ENCODE measurements at regions not wholly inside any gene's neighbourhood (a gene's known extent, or its start where the extent isn't known, plus 50 kb on each side); places are given as distances from the start of the nearest gene placed in this dataset.
"Not testable (repeated sequence)": the region's sequence is repeated elsewhere in the genome, so short reads cannot be mapped to it uniquely, and the experiment has no call there.

GRCh38 chr13:78078168-78078567 lies 159.5 kb upstream of the EDNRB start:
- ChIA-PET POLR2A (no interaction called here), CTCF (no interaction called here)
- H3K36me3 ChIP-seq (ENCODE audit: control insufficient read depth in 2 of 3, insufficient read depth in 3 of 3, low read length in 3 of 3): no peaks in the 10 kb centered on the region
- H3K27ac Mint-ChIP-seq: no peak overlapping the region
- intact Hi-C loops (cut with micrococcal nuclease): no loop called here
- ATAC-seq: no peak
- H3K27me3 ChIP-seq (ENCODE audit: control insufficient read depth in 2 of 2, insufficient read depth in 2 of 2, low read length in 2 of 2): no peaks in the 10 kb centered on the region
- no peaks in the 10 kb centered on the region for H3K4me1 Mint-ChIP-seq
- no peak overlapping the region for H3K4me3 ChIP-seq (ENCODE audit: low read length)
- no peaks in the 10 kb centered on the region for H3K4me1 ChIP-seq (ENCODE audit: control insufficient read depth in 2 of 2, insufficient read depth in 2 of 2, low read length in 2 of 2)
- peaks cover 0 to 32% (median 8%) of the 10 kb centered on the region in 5 donors for H3K27me3 Mint-ChIP-seq
- no peak overlapping the region for H3K27ac ChIP-seq (ENCODE audit: low read depth, low read length)
- no peak overlapping the region for H3K4me3 Mint-ChIP-seq
- peaks cover 0 to 26% (median 17%) of the 10 kb centered on the region in 11 donors for H3K9me3 Mint-ChIP-seq
- DNase-seq: no peak
- H3K36me3 Mint-ChIP-seq: peaks cover 0 to 10% (median 0%) of the 10 kb centered on the region in 5 donors
- H3K9me3 ChIP-seq (ENCODE audit: control insufficient read depth in 2 of 3, low read length in 3 of 3): no peaks in the 10 kb centered on the region

GRCh38 chr13:78067290-78067689 lies 148.7 kb upstream of the EDNRB start:
- Histone ChIP-seq H3K4me3 (ENCODE audit: low read length) (no peak overlapping the region), H3K27me3 (ENCODE audit: control insufficient read depth in 2 of 2, insufficient read depth in 2 of 2, low read length in 2 of 2) (no peaks in the 10 kb centered on the region), H3K36me3 (ENCODE audit: control insufficient read depth in 2 of 3, insufficient read depth in 3 of 3, low read length in 3 of 3) (no peaks in the 10 kb centered on the region), H3K9me3 (ENCODE audit: control insufficient read depth in 2 of 3, low read length in 3 of 3) (no peaks in the 10 kb centered on the region), H3K27ac (ENCODE audit: low read depth, low read length) (no peak overlapping the region), H3K4me1 (ENCODE audit: control insufficient read depth in 2 of 2, insufficient read depth in 2 of 2, low read length in 2 of 2) (no peaks in the 10 kb centered on the region)
- intact Hi-C loops (cut with micrococcal nuclease): no loop called here
- H3K9me3 Mint-ChIP-seq: peaks cover 0 to 3% (median 0%) of the 10 kb centered on the region in 11 donors
- ATAC-seq (no peak), DNase-seq (no peak)
- no peaks in the 10 kb centered on the region for H3K36me3 Mint-ChIP-seq
- no peak overlapping the region for H3K27ac Mint-ChIP-seq
- peaks cover 0 to 8% (median 3%) of the 10 kb centered on the region in 5 donors for H3K27me3 Mint-ChIP-seq
- ChIA-PET POLR2A (no interaction called here), CTCF (no interaction called here)
- no peak overlapping the region for H3K4me3 Mint-ChIP-seq
- H3K4me1 Mint-ChIP-seq: no peaks in the 10 kb centered on the region

GRCh38 chr13:78065141-78065540 lies 146.5 kb upstream of the EDNRB start:
- CTCF ChIA-PET: no interaction called here

GRCh38 chr13:78061806-78062205 lies 143.2 kb upstream of the EDNRB start:
- ChIA-PET POLR2A (no interaction called here), CTCF (no interaction called here)
- DNase-seq: no peak
- no peaks in the 10 kb centered on the region for H3K4me1 ChIP-seq (ENCODE audit: control insufficient read depth in 2 of 2, insufficient read depth in 2 of 2, low read length in 2 of 2)
- H3K4me3 Mint-ChIP-seq: no peak overlapping the region
- no peak overlapping the region for H3K4me3 ChIP-seq (ENCODE audit: low read length)
- no peak overlapping the region for H3K27ac ChIP-seq (ENCODE audit: low read depth, low read length)
- H3K27me3 ChIP-seq (ENCODE audit: control insufficient read depth in 2 of 2, insufficient read depth in 2 of 2, low read length in 2 of 2): no peaks in the 10 kb centered on the region
- no peaks in the 10 kb centered on the region for H3K9me3 ChIP-seq (ENCODE audit: control insufficient read depth in 2 of 3, low read length in 3 of 3)
- no peak for ATAC-seq
- no peaks in the 10 kb centered on the region for H3K36me3 Mint-ChIP-seq
- intact Hi-C loops (cut with micrococcal nuclease): no loop called here
- no peak overlapping the region for H3K27ac Mint-ChIP-seq
- H3K9me3 Mint-ChIP-seq: peaks cover 0 to 11% (median 4%) of the 10 kb centered on the region in 11 donors
- H3K4me1 Mint-ChIP-seq: no peaks in the 10 kb centered on the region
- peaks cover 0 to 6% (median 1%) of the 10 kb centered on the region in 5 donors for H3K27me3 Mint-ChIP-seq
- no peaks in the 10 kb centered on the region for H3K36me3 ChIP-seq (ENCODE audit: control insufficient read depth in 2 of 3, insufficient read depth in 3 of 3, low read length in 3 of 3)

More at GRCh38 chr13:78065141-78065540, 146.5 kb upstream of the EDNRB start:
- DNase-seq (no peak), ATAC-seq (no peak)
- H3K4me1 Mint-ChIP-seq: no peaks in the 10 kb centered on the region
- no peaks in the 10 kb centered on the region for H3K36me3 ChIP-seq (ENCODE audit: control insufficient read depth in 2 of 3, insufficient read depth in 3 of 3, low read length in 3 of 3)
- H3K4me3 ChIP-seq (ENCODE audit: low read length): no peak overlapping the region
- H3K4me3 Mint-ChIP-seq: no peak overlapping the region
- intact Hi-C loops (cut with micrococcal nuclease): no loop called here
- no peak overlapping the region for H3K27ac ChIP-seq (ENCODE audit: low read depth, low read length)
- no peaks in the 10 kb centered on the region for H3K4me1 ChIP-seq (ENCODE audit: control insufficient read depth in 2 of 2, insufficient read depth in 2 of 2, low read length in 2 of 2)
- H3K9me3 Mint-ChIP-seq: peaks cover 0 to 3% (median 0%) of the 10 kb centered on the region in 11 donors
- no peaks in the 10 kb centered on the region for H3K9me3 ChIP-seq (ENCODE audit: control insufficient read depth in 2 of 3, low read length in 3 of 3)
- H3K27ac Mint-ChIP-seq: no peak overlapping the region
- POLR2A ChIA-PET: no interaction called here
- H3K36me3 Mint-ChIP-seq: no peaks in the 10 kb centered on the region
- H3K27me3 Mint-ChIP-seq: peaks cover 0 to 6% (median 4%) of the 10 kb centered on the region in 5 donors
- H3K27me3 ChIP-seq (ENCODE audit: control insufficient read depth in 2 of 2, insufficient read depth in 2 of 2, low read length in 2 of 2): no peaks in the 10 kb centered on the region

GRCh38 chr13:78060966-78061365 lies 142.3 kb upstream of the EDNRB start:
- CTCF ChIA-PET: no interaction called here
- no peak overlapping the region for H3K27ac ChIP-seq (ENCODE audit: low read depth, low read length)
- no peaks in the 10 kb centered on the region for H3K4me1 Mint-ChIP-seq
- ATAC-seq: no peak
- peaks cover 0 to 6% (median 0%) of the 10 kb centered on the region in 5 donors for H3K27me3 Mint-ChIP-seq
- POLR2A ChIA-PET: no interaction called here
- H3K4me3 ChIP-seq (ENCODE audit: low read length): no peak overlapping the region
- peaks cover 0 to 6% (median 0%) of the 10 kb centered on the region in 5 donors for H3K36me3 Mint-ChIP-seq
- no peak overlapping the region for H3K4me3 Mint-ChIP-seq
- no peaks in the 10 kb centered on the region for H3K36me3 ChIP-seq (ENCODE audit: control insufficient read depth in 2 of 3, insufficient read depth in 3 of 3, low read length in 3 of 3)
- DNase-seq: no peak
- H3K9me3 Mint-ChIP-seq: peaks cover 2 to 16% (median 10%) of the 10 kb centered on the region in 11 donors
- H3K9me3 ChIP-seq (ENCODE audit: control insufficient read depth in 2 of 3, low read length in 3 of 3): no peaks in the 10 kb centered on the region
- intact Hi-C loops (cut with micrococcal nuclease): no loop called here
- H3K27ac Mint-ChIP-seq: no peak overlapping the region
- no peaks in the 10 kb centered on the region for H3K27me3 ChIP-seq (ENCODE audit: control insufficient read depth in 2 of 2, insufficient read depth in 2 of 2, low read length in 2 of 2)
- H3K4me1 ChIP-seq (ENCODE audit: control insufficient read depth in 2 of 2, insufficient read depth in 2 of 2, low read length in 2 of 2): no peaks in the 10 kb centered on the region

DNA sequence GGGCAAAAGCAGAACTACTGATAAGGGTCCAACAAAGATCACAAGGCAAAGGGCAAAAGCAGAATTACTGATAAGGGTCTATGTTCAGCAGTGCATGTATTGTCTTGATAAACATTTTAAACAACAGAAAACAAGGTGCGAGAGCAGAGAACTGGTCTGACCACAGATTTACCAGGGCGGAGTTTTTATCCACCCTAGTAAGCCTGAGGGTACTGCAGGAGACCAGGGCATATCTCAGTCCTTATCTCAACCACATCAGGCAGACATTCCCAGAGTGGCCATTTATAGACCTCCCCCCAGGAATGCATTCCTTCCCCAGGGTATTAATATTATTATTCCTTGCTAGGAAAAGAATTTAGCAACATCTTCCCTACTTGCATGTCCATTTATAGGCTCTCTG lies 138.2 kb upstream of the EDNRB start:
- H3K4me3 Mint-ChIP-seq; CTCF ChIA-PET; H3K9me3 ChIP-seq (ENCODE audit: control insufficient read depth in 2 of 3, low read length in 3 of 3): not testable (repeated sequence)

DNA sequence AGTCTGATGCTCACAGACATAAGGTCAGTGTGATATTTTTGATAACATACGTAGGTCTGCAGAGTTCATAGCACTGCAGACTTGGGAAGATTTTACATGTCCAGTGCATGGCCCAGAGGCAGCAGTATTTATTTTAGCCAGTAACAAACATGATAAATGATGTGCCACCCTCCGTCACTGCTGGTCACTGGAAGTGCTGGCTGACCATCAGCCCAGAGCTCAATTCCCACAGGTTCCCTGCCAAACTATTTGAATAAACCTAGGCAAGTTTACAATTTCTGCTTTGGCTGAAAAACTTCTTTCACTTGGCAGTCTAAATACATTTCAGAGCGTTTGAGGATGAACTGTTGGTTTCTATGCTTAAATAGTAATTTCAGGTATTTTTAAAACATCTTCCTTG lies 135.5 kb upstream of the EDNRB start:
- Histone ChIP-seq H3K27ac (ENCODE audit: low read depth, low read length) (no peak overlapping the region), H3K27me3 (ENCODE audit: control insufficient read depth in 2 of 2, insufficient read depth in 2 of 2, low read length in 2 of 2) (no peaks in the 10 kb centered on the region), H3K4me3 (ENCODE audit: low read length) (no peak overlapping the region), H3K4me1 (ENCODE audit: control insufficient read depth in 2 of 2, insufficient read depth in 2 of 2, low read length in 2 of 2) (no peaks in the 10 kb centered on the region), H3K36me3 (ENCODE audit: control insufficient read depth in 2 of 3, insufficient read depth in 3 of 3, low read length in 3 of 3) (no peaks in the 10 kb centered on the region), H3K9me3 (ENCODE audit: control insufficient read depth in 2 of 3, low read length in 3 of 3) (no peaks in the 10 kb centered on the region)
- Mint-ChIP-seq H3K36me3 (peaks cover 0 to 6% (median 0%) of the 10 kb centered on the region in 5 donors), H3K27ac (no peak overlapping the region), H3K4me1 (no peaks in the 10 kb centered on the region), H3K9me3 (peaks cover 0 to 20% (median 11%) of the 10 kb centered on the region in 11 donors), H3K27me3 (peaks cover 0 to 6% (median 0%) of the 10 kb centered on the region in 5 donors), H3K4me3 (no peak overlapping the region)
- CTCF ChIA-PET: no interaction called here
- ATAC-seq (no peak), DNase-seq (no peak)
- intact Hi-C loops (cut with micrococcal nuclease): no loop called here
- POLR2A ChIA-PET: no interaction called here

More for the DNA sequence above, 138.2 kb upstream of the EDNRB start:
- H3K36me3 ChIP-seq (ENCODE audit: control insufficient read depth in 2 of 3, insufficient read depth in 3 of 3, low read length in 3 of 3); ATAC-seq; intact Hi-C loops (cut with micrococcal nuclease); DNase-seq; H3K4me1 Mint-ChIP-seq; H3K27ac Mint-ChIP-seq; H3K36me3 Mint-ChIP-seq; POLR2A ChIA-PET; H3K27me3 Mint-ChIP-seq; H3K27ac ChIP-seq (ENCODE audit: low read depth, low read length); H3K27me3 ChIP-seq (ENCODE audit: control insufficient read depth in 2 of 2, insufficient read depth in 2 of 2, low read length in 2 of 2); H3K4me1 ChIP-seq (ENCODE audit: control insufficient read depth in 2 of 2, insufficient read depth in 2 of 2, low read length in 2 of 2); H3K4me3 ChIP-seq (ENCODE audit: low read length): not testable (repeated sequence)
- peaks cover 0 to 20% (median 11%) of the 10 kb centered on the region in 11 donors for H3K9me3 Mint-ChIP-seq
